ENCODE measurements at regions not wholly inside any gene's neighbourhood (a gene's known extent, or its start where the extent isn't known, plus 50 kb on each side); places are given as distances from the start of the nearest gene placed in this dataset.

DNA sequence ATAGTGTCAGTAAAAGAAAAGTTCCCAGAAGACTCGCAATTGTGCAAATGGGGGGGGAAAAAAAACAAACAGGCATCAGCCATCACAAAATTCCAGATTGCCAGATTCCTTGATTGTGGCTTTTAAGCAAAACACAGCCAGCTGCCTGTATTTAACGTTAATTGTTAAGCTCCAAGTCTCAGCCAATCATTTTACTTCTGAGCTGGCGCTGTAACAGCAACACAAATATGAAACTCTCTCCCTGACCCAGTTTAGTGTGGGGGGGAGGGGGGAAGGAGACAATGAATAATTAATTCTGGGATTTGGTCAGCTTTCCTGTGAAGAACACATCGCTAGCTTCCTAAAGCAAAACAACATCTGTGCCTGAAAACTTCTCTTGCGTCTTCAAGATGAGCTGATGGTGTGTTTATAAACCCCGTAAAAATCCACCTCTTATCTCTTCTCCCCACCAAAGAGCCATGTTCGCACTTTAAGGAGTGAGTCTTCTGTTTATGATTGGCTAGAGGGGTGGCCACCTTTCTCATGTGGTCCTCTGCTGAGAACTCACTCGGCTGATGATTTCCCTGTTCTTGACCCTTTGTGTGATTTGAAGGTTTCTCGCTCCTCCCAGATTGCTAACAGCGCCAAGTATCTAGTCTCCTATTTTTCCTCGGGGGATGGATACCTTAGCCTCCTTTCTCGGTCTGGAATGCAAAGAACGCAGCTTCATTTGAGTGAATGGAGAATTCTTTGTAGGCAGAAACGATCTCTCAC lies 160.2 kb upstream of the DAPK1 start:
- no peaks in the 10 kb centered on the region for H3F3A ChIP-seq (ENCODE audit: control insufficient read depth, insufficient read depth)
- no peak overlapping the region for H3K4me2 ChIP-seq (ENCODE audit: low read length)
- TF ChIP-seq, protein P1, sequence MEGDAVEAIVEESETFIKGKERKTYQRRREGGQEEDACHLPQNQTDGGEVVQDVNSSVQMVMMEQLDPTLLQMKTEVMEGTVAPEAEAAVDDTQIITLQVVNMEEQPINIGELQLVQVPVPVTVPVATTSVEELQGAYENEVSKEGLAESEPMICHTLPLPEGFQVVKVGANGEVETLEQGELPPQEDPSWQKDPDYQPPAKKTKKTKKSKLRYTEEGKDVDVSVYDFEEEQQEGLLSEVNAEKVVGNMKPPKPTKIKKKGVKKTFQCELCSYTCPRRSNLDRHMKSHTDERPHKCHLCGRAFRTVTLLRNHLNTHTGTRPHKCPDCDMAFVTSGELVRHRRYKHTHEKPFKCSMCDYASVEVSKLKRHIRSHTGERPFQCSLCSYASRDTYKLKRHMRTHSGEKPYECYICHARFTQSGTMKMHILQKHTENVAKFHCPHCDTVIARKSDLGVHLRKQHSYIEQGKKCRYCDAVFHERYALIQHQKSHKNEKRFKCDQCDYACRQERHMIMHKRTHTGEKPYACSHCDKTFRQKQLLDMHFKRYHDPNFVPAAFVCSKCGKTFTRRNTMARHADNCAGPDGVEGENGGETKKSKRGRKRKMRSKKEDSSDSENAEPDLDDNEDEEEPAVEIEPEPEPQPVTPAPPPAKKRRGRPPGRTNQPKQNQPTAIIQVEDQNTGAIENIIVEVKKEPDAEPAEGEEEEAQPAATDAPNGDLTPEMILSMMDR (IDR thresholded peaks at IDR 0.05; ENCODE audit: low read depth, low read length, poor library complexity, severe bottlenecking): no peak
- TF ChIP-seq EZH2phosphoT487 (IDR thresholded peaks at IDR 0.05; ENCODE audit: borderline replicate concordance, low read length): no peak
- H3K9me3 ChIP-seq (ENCODE audit: control insufficient read depth, insufficient read depth, low read length): no peaks in the 10 kb centered on the region
- H3K79me2 ChIP-seq (ENCODE audit: control insufficient read depth, low read length): no peaks in the 10 kb centered on the region
- no peaks in the 10 kb centered on the region for H3K4me1 ChIP-seq (ENCODE audit: control insufficient read depth, low read length)
- H3K9me2 ChIP-seq (replicated peaks; ENCODE audit: control insufficient read depth, low read length): no peaks in the 10 kb centered on the region
- 0 out of 2 replicates have a peak, but pooled peaks cover 4% of the 10 kb centered on the region for H3K27me3 ChIP-seq (ENCODE audit: control insufficient read depth, low read length)
- H4K20me1 ChIP-seq (ENCODE audit: control insufficient read depth, insufficient read depth, low read depth, low read length): no peaks in the 10 kb centered on the region
- H3K36me3 ChIP-seq (ENCODE audit: control insufficient read depth, low read length): no peaks in the 10 kb centered on the region
- no peak overlapping the region for H3K27ac ChIP-seq (ENCODE audit: low read depth, low read length)
- H3K4me3 ChIP-seq (ENCODE audit: low read length): no peak overlapping the region

DNA sequence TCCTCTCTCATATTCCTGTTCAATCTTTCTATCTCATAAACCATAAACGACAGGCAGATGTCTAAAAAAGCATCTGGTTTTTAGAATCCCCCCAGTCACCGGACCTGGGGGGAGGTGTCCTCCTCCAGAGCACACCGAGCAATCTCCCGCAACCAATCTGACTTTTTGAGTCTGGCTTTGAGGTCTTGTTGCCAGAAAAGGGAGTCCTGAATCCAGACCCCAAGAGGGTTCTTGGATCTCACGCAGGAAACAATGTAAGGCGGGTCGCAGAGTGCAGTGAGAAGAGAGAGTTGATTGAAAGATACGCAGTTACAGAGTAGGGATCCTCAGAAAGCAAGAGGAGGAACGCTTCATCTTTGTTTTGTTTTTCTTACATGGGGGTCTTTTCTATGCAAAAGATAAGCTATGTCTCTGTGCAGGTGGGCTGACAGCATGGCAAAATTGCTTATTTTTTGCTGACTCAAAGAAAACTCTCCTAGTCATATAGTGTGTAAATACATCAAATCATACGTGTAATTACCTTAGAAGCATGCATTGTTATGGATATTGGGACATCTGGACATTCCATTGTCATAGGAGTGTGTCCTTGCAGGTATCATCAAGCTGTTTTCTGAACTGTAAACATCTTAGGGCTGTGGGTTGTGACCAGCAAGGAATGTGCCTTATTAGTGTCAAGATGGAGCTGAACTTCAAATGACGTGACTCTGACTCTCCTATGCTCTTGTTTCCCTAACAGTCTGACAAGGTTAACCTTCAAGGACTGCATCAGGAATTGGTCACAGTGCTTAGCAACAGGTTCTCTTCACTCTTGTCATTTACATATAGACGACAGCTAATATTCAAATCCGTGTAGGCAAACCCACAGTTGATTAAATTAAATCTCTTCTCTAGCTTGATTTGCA lies 159.3 kb upstream of the DAPK1 start:
- TF ChIP-seq EZH2phosphoT487 (IDR thresholded peaks at IDR 0.05; ENCODE audit: borderline replicate concordance, low read length): no peak
- TF ChIP-seq, protein P1 (IDR thresholded peaks at IDR 0.05; ENCODE audit: low read depth, low read length, poor library complexity, severe bottlenecking): no peak
- Histone ChIP-seq H3K4me2 (ENCODE audit: low read length) (no peak overlapping the region), H3K9me2 (replicated peaks; ENCODE audit: control insufficient read depth, low read length) (no peaks in the 10 kb centered on the region), H3K4me1 (ENCODE audit: control insufficient read depth, low read length) (no peaks in the 10 kb centered on the region), H3K27me3 (ENCODE audit: control insufficient read depth, low read length) (0 out of 2 replicates have a peak, but pooled peaks cover 4% of the 10 kb centered on the region), H3K9me3 (ENCODE audit: control insufficient read depth, insufficient read depth, low read length) (no peaks in the 10 kb centered on the region), H4K20me1 (ENCODE audit: control insufficient read depth, insufficient read depth, low read depth, low read length) (no peaks in the 10 kb centered on the region), H3F3A (ENCODE audit: control insufficient read depth, insufficient read depth) (no peaks in the 10 kb centered on the region), H3K4me3 (ENCODE audit: low read length) (no peak overlapping the region), H3K27ac (ENCODE audit: low read depth, low read length) (no peak overlapping the region), H3K79me2 (ENCODE audit: control insufficient read depth, low read length) (no peaks in the 10 kb centered on the region), H3K36me3 (ENCODE audit: control insufficient read depth, low read length) (no peaks in the 10 kb centered on the region)

DNA sequence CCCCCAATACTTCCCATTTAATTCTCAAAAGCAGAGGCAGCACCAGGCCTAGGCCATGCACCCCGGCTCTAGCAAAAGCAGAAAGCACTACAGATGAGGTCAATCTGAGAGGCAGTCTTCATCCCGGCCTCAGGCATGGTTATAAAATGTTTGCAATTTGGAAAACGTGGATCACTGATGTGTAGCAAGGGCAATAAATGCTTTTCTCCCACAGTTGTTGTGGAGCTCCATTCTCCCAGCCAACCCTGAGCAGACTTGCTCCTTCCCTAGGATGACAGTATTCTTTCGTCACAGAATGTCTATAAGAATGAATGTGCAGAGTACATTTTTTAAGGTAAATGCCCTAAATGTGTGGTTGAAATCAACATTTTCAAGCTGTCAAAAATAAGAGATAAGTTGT lies 157.3 kb upstream of the DAPK1 start:
- H3K4me1 ChIP-seq (ENCODE audit: control insufficient read depth, low read length): no peaks in the 10 kb centered on the region
- H3K27me3 ChIP-seq (ENCODE audit: control insufficient read depth, low read length): 0 out of 2 replicates have a peak, but pooled peaks cover 4% of the 10 kb centered on the region
- H3K9me3 ChIP-seq (ENCODE audit: control insufficient read depth, insufficient read depth, low read length): no peaks in the 10 kb centered on the region
- no peak overlapping the region for H3K4me3 ChIP-seq (ENCODE audit: low read length)
- TF ChIP-seq, protein P1 (IDR thresholded peaks at IDR 0.05; ENCODE audit: low read depth, low read length, poor library complexity, severe bottlenecking): no peak
- no peak for TF ChIP-seq EZH2phosphoT487 (IDR thresholded peaks at IDR 0.05; ENCODE audit: borderline replicate concordance, low read length)
- no peak overlapping the region for H3K4me2 ChIP-seq (ENCODE audit: low read length)
- H3K9me2 ChIP-seq (replicated peaks; ENCODE audit: control insufficient read depth, low read length): no peaks in the 10 kb centered on the region
- H3F3A ChIP-seq (ENCODE audit: control insufficient read depth, insufficient read depth): no peaks in the 10 kb centered on the region
- no peaks in the 10 kb centered on the region for H3K79me2 ChIP-seq (ENCODE audit: control insufficient read depth, low read length)
- H4K20me1 ChIP-seq (ENCODE audit: control insufficient read depth, insufficient read depth, low read depth, low read length): no peaks in the 10 kb centered on the region
- H3K27ac ChIP-seq (ENCODE audit: low read depth, low read length): no peak overlapping the region
- H3K36me3 ChIP-seq (ENCODE audit: control insufficient read depth, low read length): no peaks in the 10 kb centered on the region

Measured in DOHH2 (cell line).